ENCODE measurements at regions not wholly inside any gene's neighbourhood (a gene's known extent, or its start where the extent isn't known, plus 50 kb on each side); places are given as distances from the start of the nearest gene placed in this dataset.

- H3K4me2 ChIP-seq (ENCODE audit: low read length) = no peak overlapping the region
- no CpG with 5 or more reads among the region's 2 CpGs for WGBS (ENCODE audit: extremely low coverage, insufficient coverage, low lambda C conversion rate)
- H3K4me1 ChIP-seq (ENCODE audit: control insufficient read depth, low read depth, low read length) = no peaks in the 10 kb centered on the region
- H2AK5ac ChIP-seq (ENCODE audit: low read length) = no peak overlapping the region
- H3K36me3 ChIP-seq (ENCODE audit: control insufficient read depth, insufficient read depth, low read length) = no peaks in the 10 kb centered on the region
- no peak for DNase-seq
- no peak overlapping the region for H3K18ac ChIP-seq (ENCODE audit: low read length)
- no peak overlapping the region for H3K56ac ChIP-seq (ENCODE audit: low read length)
- no peak overlapping the region for H2BK15ac ChIP-seq (replicated peaks; ENCODE audit: low read depth)
- no peak overlapping the region for H3K9ac ChIP-seq (ENCODE audit: low read length)
- H3K23ac ChIP-seq (ENCODE audit: low read length) = no peak overlapping the region
- no peak overlapping the region for H2BK120ac ChIP-seq (ENCODE audit: low read depth, low read length)
- no peak overlapping the region for H2BK5ac ChIP-seq (ENCODE audit: low read length)
- no peak overlapping the region for H3K4ac ChIP-seq (ENCODE audit: low read depth, low read length)
- no peaks in the 10 kb centered on the region for H3K79me2 ChIP-seq (ENCODE audit: control insufficient read depth, insufficient read depth, low read length)
- no peak overlapping the region for H4K8ac ChIP-seq (ENCODE audit: low read depth, low read length)
- no peak overlapping the region for H3K27ac ChIP-seq (ENCODE audit: low read depth, low read length)
- H3K27me3 ChIP-seq (ENCODE audit: insufficient read depth, low read length, poor library complexity) = no peaks in the 10 kb centered on the region
- H4K5ac ChIP-seq (ENCODE audit: low read length) = no peak overlapping the region
- H3K79me1 ChIP-seq (ENCODE audit: low read length) = no peaks in the 10 kb centered on the region
- H3K4me3 ChIP-seq (ENCODE audit: low read length) = no peak overlapping the region
These were observed 174.2 kb downstream of the RBM26 start for GRCh38 chr13:79231887-79232286.

- Histone ChIP-seq H4K5ac (ENCODE audit: low read length) (no peak overlapping the region), H3K79me1 (ENCODE audit: low read length) (no peaks in the 10 kb centered on the region), H4K8ac (ENCODE audit: low read depth, low read length) (no peak overlapping the region), H2BK5ac (ENCODE audit: low read length) (no peak overlapping the region), H3K4me1 (ENCODE audit: control insufficient read depth, low read depth, low read length) (no peaks in the 10 kb centered on the region), H3K27ac (ENCODE audit: low read depth, low read length) (no peak overlapping the region), H2BK15ac (replicated peaks; ENCODE audit: low read depth) (no peak overlapping the region), H3K9ac (ENCODE audit: low read length) (no peak overlapping the region), H2AK5ac (ENCODE audit: low read length) (no peak overlapping the region), H3K4ac (ENCODE audit: low read depth, low read length) (no peak overlapping the region), H3K27me3 (ENCODE audit: insufficient read depth, low read length, poor library complexity) (no peaks in the 10 kb centered on the region), H3K4me3 (ENCODE audit: low read length) (no peak overlapping the region), H3K18ac (ENCODE audit: low read length) (no peak overlapping the region), H3K4me2 (ENCODE audit: low read length) (no peak overlapping the region), H3K56ac (ENCODE audit: low read length) (no peak overlapping the region), H2BK120ac (ENCODE audit: low read depth, low read length) (no peak overlapping the region), H3K36me3 (ENCODE audit: control insufficient read depth, insufficient read depth, low read length) (no peaks in the 10 kb centered on the region), H3K23ac (ENCODE audit: low read length) (no peak overlapping the region), H3K79me2 (ENCODE audit: control insufficient read depth, insufficient read depth, low read length) (no peaks in the 10 kb centered on the region)
- WGBS (ENCODE audit: extremely low coverage, insufficient coverage, low lambda C conversion rate) = no CpG with 5 or more reads among the region's 4 CpGs
- no peak for DNase-seq
These were observed 176.3 kb downstream of the RBM26 start for GRCh38 chr13:79229761-79230160.

GRCh38 chr13:79228972-79229371 is 177.1 kb downstream of the RBM26 start:
- Histone ChIP-seq H3K18ac (ENCODE audit: low read length) (no peak overlapping the region), H3K36me3 (ENCODE audit: control insufficient read depth, insufficient read depth, low read length) (no peaks in the 10 kb centered on the region), H3K4ac (ENCODE audit: low read depth, low read length) (no peak overlapping the region), H3K4me3 (ENCODE audit: low read length) (no peak overlapping the region), H3K27me3 (ENCODE audit: insufficient read depth, low read length, poor library complexity) (no peaks in the 10 kb centered on the region), H4K5ac (ENCODE audit: low read length) (no peak overlapping the region), H3K4me1 (ENCODE audit: control insufficient read depth, low read depth, low read length) (no peaks in the 10 kb centered on the region), H3K79me1 (ENCODE audit: low read length) (no peaks in the 10 kb centered on the region), H3K79me2 (ENCODE audit: control insufficient read depth, insufficient read depth, low read length) (no peaks in the 10 kb centered on the region), H3K56ac (ENCODE audit: low read length) (no peak overlapping the region), H2BK5ac (ENCODE audit: low read length) (no peak overlapping the region), H3K23ac (ENCODE audit: low read length) (no peak overlapping the region), H3K27ac (ENCODE audit: low read depth, low read length) (no peak overlapping the region), H3K9ac (ENCODE audit: low read length) (no peak overlapping the region), H3K4me2 (ENCODE audit: low read length) (no peak overlapping the region), H4K8ac (ENCODE audit: low read depth, low read length) (no peak overlapping the region), H2BK15ac (replicated peaks; ENCODE audit: low read depth) (no peak overlapping the region), H2AK5ac (ENCODE audit: low read length) (no peak overlapping the region), H2BK120ac (ENCODE audit: low read depth, low read length) (no peak overlapping the region)
- no peak for DNase-seq
- no CpG with 5 or more reads among the region's 5 CpGs for WGBS (ENCODE audit: extremely low coverage, insufficient coverage, low lambda C conversion rate)

DNA sequence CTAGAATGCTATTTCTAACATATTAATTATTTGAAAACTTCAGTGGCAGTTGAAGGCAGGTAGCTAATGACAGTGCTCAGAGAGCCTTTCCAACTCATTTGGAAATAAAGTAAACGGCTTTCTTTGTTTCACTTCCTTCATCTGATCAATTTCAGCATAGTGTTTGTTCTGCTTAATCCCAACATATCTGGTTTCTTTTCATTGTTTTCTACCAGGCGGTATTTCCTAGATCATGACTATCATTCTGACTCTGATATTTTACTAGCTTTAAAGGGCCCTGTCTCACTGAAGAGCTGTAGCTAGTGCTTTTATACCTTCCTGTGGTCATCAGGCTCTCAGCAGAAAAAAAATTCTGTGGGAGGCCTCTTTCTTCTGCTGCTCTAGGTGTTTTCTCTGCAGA is 178.6 kb downstream of the RBM26 start:
- Histone ChIP-seq H3K79me1 (ENCODE audit: low read length) (no peaks in the 10 kb centered on the region), H3K36me3 (ENCODE audit: control insufficient read depth, insufficient read depth, low read length) (no peaks in the 10 kb centered on the region), H3K79me2 (ENCODE audit: control insufficient read depth, insufficient read depth, low read length) (no peaks in the 10 kb centered on the region), H3K27me3 (ENCODE audit: insufficient read depth, low read length, poor library complexity) (no peaks in the 10 kb centered on the region), H2AK5ac (ENCODE audit: low read length) (no peak overlapping the region), H3K18ac (ENCODE audit: low read length) (no peak overlapping the region), H4K8ac (ENCODE audit: low read depth, low read length) (no peak overlapping the region), H3K4me3 (ENCODE audit: low read length) (no peak overlapping the region), H2BK15ac (replicated peaks; ENCODE audit: low read depth) (no peak overlapping the region), H2BK5ac (ENCODE audit: low read length) (no peak overlapping the region), H3K56ac (ENCODE audit: low read length) (no peak overlapping the region), H2BK120ac (ENCODE audit: low read depth, low read length) (no peak overlapping the region), H4K5ac (ENCODE audit: low read length) (no peak overlapping the region), H3K23ac (ENCODE audit: low read length) (no peak overlapping the region), H3K9ac (ENCODE audit: low read length) (no peak overlapping the region), H3K4me2 (ENCODE audit: low read length) (no peak overlapping the region), H3K27ac (ENCODE audit: low read depth, low read length) (no peak overlapping the region), H3K4ac (ENCODE audit: low read depth, low read length) (no peak overlapping the region), H3K4me1 (ENCODE audit: control insufficient read depth, low read depth, low read length) (no peaks in the 10 kb centered on the region)
- no CpG with 5 or more reads among the region's 2 CpGs for WGBS (ENCODE audit: extremely low coverage, insufficient coverage, low lambda C conversion rate)
- no peak for DNase-seq

- H2BK5ac ChIP-seq (ENCODE audit: low read length) = no peak overlapping the region
- peak; percentile 50 for DNase-seq
- WGBS (ENCODE audit: extremely low coverage, insufficient coverage, low lambda C conversion rate) = no CpG with 5 or more reads among the region's 7 CpGs
- no peaks in the 10 kb centered on the region for H3K79me1 ChIP-seq (ENCODE audit: low read length)
- H3K36me3 ChIP-seq (ENCODE audit: control insufficient read depth, insufficient read depth, low read length) = no peaks in the 10 kb centered on the region
- no peak overlapping the region for H3K9ac ChIP-seq (ENCODE audit: low read length)
- no peak overlapping the region for H3K4me2 ChIP-seq (ENCODE audit: low read length)
- no peak overlapping the region for H2AK5ac ChIP-seq (ENCODE audit: low read length)
- H3K56ac ChIP-seq (ENCODE audit: low read length) = no peak overlapping the region
- H3K18ac ChIP-seq (ENCODE audit: low read length) = peak overlapping the region; percentile 34
- H3K4me3 ChIP-seq (ENCODE audit: low read length) = no peak overlapping the region
- H2BK120ac ChIP-seq (ENCODE audit: low read depth, low read length) = no peak overlapping the region
- no peak overlapping the region for H4K8ac ChIP-seq (ENCODE audit: low read depth, low read length)
- no peak overlapping the region for H2BK15ac ChIP-seq (replicated peaks; ENCODE audit: low read depth)
- no peak overlapping the region for H4K5ac ChIP-seq (ENCODE audit: low read length)
- H3K4ac ChIP-seq (ENCODE audit: low read depth, low read length) = no peak overlapping the region
- no peak overlapping the region for H3K23ac ChIP-seq (ENCODE audit: low read length)
- no peak overlapping the region for H3K27ac ChIP-seq (ENCODE audit: low read depth, low read length)
- no peaks in the 10 kb centered on the region for H3K27me3 ChIP-seq (ENCODE audit: insufficient read depth, low read length, poor library complexity)
- no peaks in the 10 kb centered on the region for H3K4me1 ChIP-seq (ENCODE audit: control insufficient read depth, low read depth, low read length)
- no peaks in the 10 kb centered on the region for H3K79me2 ChIP-seq (ENCODE audit: control insufficient read depth, insufficient read depth, low read length)
These were observed 179.1 kb downstream of the RBM26 start for GRCh38 chr13:79226938-79227337.

GRCh38 chr13:79226250-79226649 is 179.8 kb downstream of the RBM26 start:
- no peak overlapping the region for H2AK5ac ChIP-seq (ENCODE audit: low read length)

More at GRCh38 chr13:79226250-79226649, 179.8 kb downstream of the RBM26 start:
- no peak overlapping the region for H3K9ac ChIP-seq (ENCODE audit: low read length)
- H3K27ac ChIP-seq (ENCODE audit: low read depth, low read length) = no peak overlapping the region
- no peak overlapping the region for H4K8ac ChIP-seq (ENCODE audit: low read depth, low read length)
- no peaks in the 10 kb centered on the region for H3K27me3 ChIP-seq (ENCODE audit: insufficient read depth, low read length, poor library complexity)
- H2BK5ac ChIP-seq (ENCODE audit: low read length) = no peak overlapping the region
- no peaks in the 10 kb centered on the region for H3K4me1 ChIP-seq (ENCODE audit: control insufficient read depth, low read depth, low read length)
- H3K4ac ChIP-seq (ENCODE audit: low read depth, low read length) = no peak overlapping the region
- H3K79me2 ChIP-seq (ENCODE audit: control insufficient read depth, insufficient read depth, low read length) = no peaks in the 10 kb centered on the region
- no peaks in the 10 kb centered on the region for H3K36me3 ChIP-seq (ENCODE audit: control insufficient read depth, insufficient read depth, low read length)
- H3K4me2 ChIP-seq (ENCODE audit: low read length) = no peak overlapping the region
- no peak overlapping the region for H3K4me3 ChIP-seq (ENCODE audit: low read length)
- H3K23ac ChIP-seq (ENCODE audit: low read length) = no peak overlapping the region
- no peak overlapping the region for H2BK15ac ChIP-seq (replicated peaks; ENCODE audit: low read depth)
- no peaks in the 10 kb centered on the region for H3K79me1 ChIP-seq (ENCODE audit: low read length)
- H3K18ac ChIP-seq (ENCODE audit: low read length) = no peak overlapping the region
- no peak overlapping the region for H2BK120ac ChIP-seq (ENCODE audit: low read depth, low read length)
- DNase-seq = no peak
- H3K56ac ChIP-seq (ENCODE audit: low read length) = no peak overlapping the region
- WGBS (ENCODE audit: extremely low coverage, insufficient coverage, low lambda C conversion rate) = no CpG with 5 or more reads among the region's 8 CpGs
- no peak overlapping the region for H4K5ac ChIP-seq (ENCODE audit: low read length)
